H1 (cell line): ENCODE measurements at regions not wholly inside any gene's neighbourhood (a gene's known extent, or its start where the extent isn't known, plus 50 kb on each side); places are given as distances from the start of the nearest gene placed in this dataset.

Source experiments
- CTCF ChIA-PET: fragments of 300-600 bp; sonication (Branson Sonifier 250); formaldehyde crosslinking; loops from one replicate; lab custom pipeline; 2021; ENCODE audit not compliant: partially characterized antibody; lab: Charles Lee
- POLR2A ChIA-PET: fragments of 300-600 bp; sonication (Branson Sonifier 250); formaldehyde crosslinking; loops from one replicate; lab custom pipeline; 2021; ENCODE audit warnings: inconsistent platforms; ENCODE audit not compliant: partially characterized antibody; lab: Charles Lee
- DNase-seq, 2 experiments: peaks; one replicate each; pipeline versions ENCODE4 v3.0.0 to v3.0.0-alpha.2; 2010 to 2022; ENCODE audit warnings: low spot score in 2 of 2, low read depth in 1 of 2, mixed read lengths in 1 of 2
- FAIRE-seq: peaks from 2 replicates; lab custom pipeline; 2011; peaks lifted over from hg19 to GRCh38; lab: Jason Lieb, UNC
- H2AFZ ChIP-seq: 2 replicates; pipeline ENCODE4 v1.8.1; 2012; ENCODE audit warnings: low read length, inconsistent platforms
- H2AK5ac ChIP-seq: 2 replicates; pipeline ENCODE4 v1.6.1; 2013; ENCODE audit warnings: low read depth, low read length
- H2BK120ac ChIP-seq: replicated peaks from 2 replicates; pipeline ENCODE3; 2013; ENCODE audit warnings: low read depth, low read length, inconsistent platforms
- H2BK12ac ChIP-seq: 2 replicates; pipeline ENCODE4 v1.6.1; 2013; ENCODE audit warnings: low read depth, low read length
- H2BK15ac ChIP-seq: 2 replicates; pipeline ENCODE4 v1.6.1; 2013; ENCODE audit warnings: low read length
- H2BK20ac ChIP-seq: 2 replicates; pipeline ENCODE4 v1.6.1; 2013; ENCODE audit warnings: low read length
- H2BK5ac ChIP-seq: 2 replicates; pipeline ENCODE4 v1.6.1; 2013; ENCODE audit warnings: low read depth, low read length
- H3K14ac ChIP-seq: 2 replicates; pipeline ENCODE4 v1.6.1; 2013; ENCODE audit warnings: inconsistent platforms; ENCODE audit not compliant: insufficient read length
- H3K18ac ChIP-seq: 2 replicates; pipeline ENCODE4 v1.6.1; 2013; ENCODE audit warnings: low read length; ENCODE audit errors: extremely low read depth
- H3K23ac ChIP-seq: 2 replicates; pipeline ENCODE4 v1.6.1; 2013; ENCODE audit warnings: inconsistent platforms; ENCODE audit not compliant: insufficient read length
- H3K23me2 ChIP-seq: 2 replicates; pipeline ENCODE4 v1.6.1; 2013; ENCODE audit warnings: low read depth, low read length
- H3K27ac ChIP-seq: 2 replicates; pipeline ENCODE4 v1.6.1; 2011; ENCODE audit warnings: low read depth, low read length, inconsistent platforms
- H3K27me3 ChIP-seq, 4 experiments: replicated peaks in 1 of 4; 1 replicate in 1 of 4; 2 replicates in 3 of 4; pipeline versions ENCODE4 v1.6.1 to v1.8.1; 2011 to 2013; ENCODE audit warnings: low read length in 3 of 4, mild to moderate bottlenecking in 3 of 4, inconsistent platforms in 2 of 4, mixed read lengths in 2 of 4, moderate library complexity in 1 of 4; ENCODE audit not compliant: control insufficient read depth in 3 of 4, insufficient read depth in 3 of 4; ENCODE audit errors: extremely low read depth in 1 of 4
- H3K36me3 ChIP-seq, 4 experiments: 2 replicates each; pipeline versions ENCODE4 v1.6.1 to v1.8.1; 2011 to 2013; ENCODE audit warnings: mild to moderate bottlenecking in 4 of 4, low read length in 3 of 4, moderate library complexity in 2 of 4, control low read depth in 1 of 4, inconsistent platforms in 1 of 4; ENCODE audit not compliant: insufficient read depth in 4 of 4, control insufficient read depth in 2 of 4
- H3K4ac ChIP-seq: replicated peaks from 2 replicates; pipeline ENCODE3; 2013; ENCODE audit warnings: low read length, low read depth, mixed read lengths, inconsistent platforms; ENCODE audit not compliant: insufficient read length
- H3K4me1 ChIP-seq, 4 experiments: replicated peaks in 1 of 4; 1 replicate in 1 of 4; 2 replicates in 3 of 4; pipeline versions ENCODE4 v1.6.1 to v1.8.1; 2011 to 2013; ENCODE audit warnings: low read length in 3 of 4, inconsistent platforms in 2 of 4, mixed read lengths in 1 of 4; ENCODE audit not compliant: insufficient read depth in 4 of 4, control insufficient read depth in 3 of 4
- H3K4me2 ChIP-seq, 2 experiments: 2 replicates each; pipeline versions ENCODE4 v1.6.1 to v1.8.1; 2011 to 2013; ENCODE audit warnings: low read depth in 2 of 2, low read length in 2 of 2, control low read depth in 1 of 2, inconsistent platforms in 1 of 2, mild to moderate bottlenecking in 1 of 2; ENCODE audit not compliant: insufficient read depth in 1 of 2
- H3K4me3 ChIP-seq, 4 experiments: fragments of 200-600, 300-600 bp in 1 of 4; sonication (generic), shearing (Covaris generic), sonication (Bioruptor Twin) in 1 of 4; 2 replicates each; pipeline versions ENCODE4 v1.5.1 to v1.8.1; 2011 to 2016; ENCODE audit warnings: low read length in 4 of 4, low read depth in 3 of 4, control low read depth in 2 of 4, inconsistent platforms in 2 of 4, mild to moderate bottlenecking in 2 of 4, mixed read lengths in 1 of 4, moderate library complexity in 1 of 4; ENCODE audit not compliant: insufficient read depth in 2 of 4; ENCODE audit errors: extremely low read depth in 1 of 4
- H3K56ac ChIP-seq: replicated peaks from 2 replicates; pipeline ENCODE3; 2013; ENCODE audit warnings: low read depth, mild to moderate bottlenecking, mixed read lengths, low read length, inconsistent platforms; ENCODE audit not compliant: insufficient read length
- H3K79me1 ChIP-seq: 2 replicates; pipeline ENCODE4 v1.6.1; 2013; ENCODE audit warnings: low read depth, low read length, control low read depth
- H3K79me2 ChIP-seq, 2 experiments: 2 replicates each; pipeline versions ENCODE4 v1.6.1 to v1.8.1; 2012 to 2013; ENCODE audit warnings: low read length in 2 of 2, mild to moderate bottlenecking in 2 of 2, inconsistent platforms in 1 of 2; ENCODE audit not compliant: insufficient read depth in 2 of 2, control insufficient read depth in 1 of 2
- H3K9ac ChIP-seq, 4 experiments: replicated peaks in 1 of 4; 1 replicate in 1 of 4; 2 replicates in 3 of 4; pipeline versions ENCODE4 v1.6.1 to v1.8.1; 2011 to 2013; ENCODE audit warnings: low read depth in 3 of 4, low read length in 3 of 4, control low read depth in 2 of 4, mild to moderate bottlenecking in 2 of 4, moderate library complexity in 2 of 4, inconsistent platforms in 1 of 4; ENCODE audit errors: extremely low read depth in 1 of 4
- H3K9me3 ChIP-seq, 2 experiments: 2 replicates each; pipeline versions ENCODE4 v1.6.1 to v1.8.1; 2012 to 2013; ENCODE audit warnings: mild to moderate bottlenecking in 2 of 2, moderate library complexity in 2 of 2, control low read depth in 1 of 2, inconsistent platforms in 1 of 2, low read depth in 1 of 2, low read length in 1 of 2, mixed read lengths in 1 of 2; ENCODE audit not compliant: insufficient read depth in 2 of 2
- H4K20me1 ChIP-seq, 2 experiments: replicated peaks in 1 of 2; 2 replicates each; pipeline versions ENCODE3 to v1.8.1; 2011 to 2013; ENCODE audit warnings: inconsistent platforms in 2 of 2, low read length in 2 of 2, mild to moderate bottlenecking in 1 of 2; ENCODE audit not compliant: insufficient read depth in 2 of 2, control insufficient read depth in 1 of 2
- H4K5ac ChIP-seq: 2 replicates; pipeline ENCODE4 v1.6.1; 2013; ENCODE audit warnings: low read length, low read depth, mixed read lengths, inconsistent platforms; ENCODE audit not compliant: insufficient read length
- H4K8ac ChIP-seq: 2 replicates; pipeline ENCODE4 v1.8.0; 2013; ENCODE audit warnings: mild to moderate bottlenecking, moderate library complexity, low read length, inconsistent platforms; ENCODE audit not compliant: insufficient read depth; ENCODE audit errors: extremely low read depth
- H4K91ac ChIP-seq: replicated peaks from 2 replicates; pipeline ENCODE3; 2013; ENCODE audit warnings: low read length, mixed read lengths, inconsistent platforms; ENCODE audit not compliant: insufficient read length
- CBX5 ChIP-seq: fragments of 300-800, 300-1000 bp; sonication (generic); IDR thresholded peaks from 2 replicates; pipeline ENCODE4 v1.7.1; 2016; ENCODE audit warnings: antibody characterized with exemption, low read length, low read depth
- CEBPB ChIP-seq: IDR thresholded peaks from 2 replicates; pipeline ENCODE4 v1.6.1; 2012; ENCODE audit warnings: low read depth, low read length
- CHD2 ChIP-seq: IDR thresholded peaks from 2 replicates; pipeline ENCODE4 v1.6.1; 2012; ENCODE audit warnings: low read length, improper control_type of control experiment
- CREB1 ChIP-seq: IDR thresholded peaks from 2 replicates; pipeline ENCODE4 v1.6.1; 2012; ENCODE audit warnings: inconsistent platforms
- EGR1 ChIP-seq: IDR thresholded peaks from 2 replicates; pipeline ENCODE4 v1.6.1; 2011; ENCODE audit warnings: low read depth, low read length, borderline replicate concordance
- FOSL1 ChIP-seq: IDR thresholded peaks from 2 replicates; pipeline ENCODE4 v1.6.1; 2011; ENCODE audit warnings: mild to moderate bottlenecking, low read depth, low read length, moderate library complexity; ENCODE audit not compliant: insufficient read depth
- HDAC2 ChIP-seq, 2 experiments: fragments of 300-600 bp in 1 of 2; sonication (generic) in 1 of 2; IDR thresholded peaks; 2 replicates each; pipeline ENCODE4 v1.6.1; 2011 to 2012; ENCODE audit warnings: low read depth in 2 of 2, low read length in 2 of 2, mild to moderate bottlenecking in 2 of 2, moderate library complexity in 2 of 2, borderline replicate concordance in 1 of 2, inconsistent platforms in 1 of 2
- JUN ChIP-seq: IDR thresholded peaks from 2 replicates; pipeline ENCODE4 v1.6.1; 2011; ENCODE audit warnings: low read depth, mild to moderate bottlenecking, improper control_type of control experiment, low read length
- KDM5A ChIP-seq: fragments of 200-600 bp; IDR thresholded peaks from 2 replicates; pipeline ENCODE4 v1.7.1; 2012; ENCODE audit warnings: mild to moderate bottlenecking, low read length, inconsistent platforms, mixed read lengths
- RNF2 ChIP-seq: fragments of 200-900, 300-1000 bp; sonication (generic); IDR thresholded peaks from 2 replicates; pipeline ENCODE4 v1.7.1; 2016; ENCODE audit warnings: borderline replicate concordance, low read depth, mild to moderate bottlenecking, antibody characterized with exemption, low read length; ENCODE audit not compliant: poor library complexity, severe bottlenecking; ENCODE audit errors: missing control alignments
- RXRA ChIP-seq: IDR thresholded peaks from 2 replicates; pipeline ENCODE4 v1.6.1; 2011; ENCODE audit warnings: low read depth, mild to moderate bottlenecking, low read length, moderate library complexity; ENCODE audit not compliant: insufficient read depth
- SIN3A ChIP-seq, 2 experiments: IDR thresholded peaks in 1 of 2; conservative IDR thresholded peaks in 1 of 2; 2 replicates each; pipeline ENCODE4 v1.6.1; 2011 to 2012; ENCODE audit warnings: low read length in 2 of 2, improper control_type of control experiment in 1 of 2, low read depth in 1 of 2, mild to moderate bottlenecking in 1 of 2
- SP2 ChIP-seq: IDR thresholded peaks from 2 replicates; pipeline ENCODE4 v1.6.1; 2012; ENCODE audit warnings: mild to moderate bottlenecking, low read length, inconsistent platforms
- TAF7 ChIP-seq: optimal IDR thresholded peaks from 2 replicates; pipeline ENCODE3; 2011; ENCODE audit warnings: low read depth, mild to moderate bottlenecking, inconsistent platforms, low read length, moderate library complexity, borderline replicate concordance
- TF ChIP-seq, protein P1 (sequence below): IDR thresholded peaks from 2 replicates; pipeline ENCODE4 v1.6.1; 2011; ENCODE audit warnings: low read depth, mild to moderate bottlenecking, low read length; ENCODE audit not compliant: insufficient read depth

DNA sequence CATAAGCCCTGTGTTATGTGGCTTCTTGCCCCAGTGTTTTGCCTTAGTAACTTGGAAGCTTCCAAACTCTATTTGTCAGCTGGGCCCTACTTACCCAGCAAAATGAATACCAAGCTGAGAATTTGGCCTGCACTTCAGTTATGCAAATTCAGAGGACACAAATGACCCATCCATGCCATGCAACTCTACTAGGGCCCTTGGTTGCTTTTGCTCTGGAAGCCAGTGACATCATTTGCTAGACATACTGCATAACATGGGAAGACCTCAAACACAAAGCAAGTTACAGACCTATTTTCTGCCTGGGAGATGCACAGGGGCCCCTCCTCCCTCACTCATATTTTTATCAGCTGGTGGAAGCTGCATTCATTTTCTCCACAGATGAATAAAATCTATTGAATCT, 90.2 kb upstream of the PPM1H start:
- ChIA-PET CTCF (interaction anchor here (0.9 to 2.0 kb wide), 6 partner anchors 12 to 212 kb away, joined by 3 to 8 read pairs (median 3); partner anchors contain the start of gene PPM1H), POLR2A (interaction anchor here (0.7 kb wide), 1 partner anchor 30 kb away, joined by 3 read pairs; no protein-coding TSS in a partner anchor)
- Histone ChIP-seq H4K5ac (no peak overlapping the region), H3K27ac (no peak overlapping the region), H3K56ac (no peak overlapping the region), H2BK120ac (no peak overlapping the region), H4K8ac (no peak overlapping the region), H3K18ac (no peak overlapping the region), H2BK5ac (no peak overlapping the region), H3K4me1 (peaks cover 2 to 16% (median 12%) of the 10 kb centered on the region in 4 experiments; a peak in 6 of 7 replicates), H3K9me3 (no peaks in the 10 kb centered on the region), H3K14ac (no peak overlapping the region), H3K23me2 (no peaks in the 10 kb centered on the region), H2AK5ac (no peak overlapping the region), H3K27me3 (no peaks in the 10 kb centered on the region), H3K79me2 (no peaks in the 10 kb centered on the region)
- no peak for TF ChIP-seq SP2
- TF ChIP-seq RNF2 = no peak
- no peak for TF ChIP-seq TAF7
- TF ChIP-seq KDM5A = no peak
- TF ChIP-seq RXRA = no peak
- TF ChIP-seq HDAC2 (IDR thresholded peaks at IDR 0.05; ENCODE audit: borderline replicate concordance in 1 of 2, low read depth in 2 of 2, low read length in 2 of 2) = no peak
- TF ChIP-seq EGR1 = no peak
- no peak for TF ChIP-seq SIN3A (conservative IDR thresholded peaks at IDR 0.05 in 1 of 2, IDR thresholded peaks at IDR 0.05 in 1 of 2; ENCODE audit: low read depth in 1 of 2, low read length in 2 of 2)
- TF ChIP-seq, protein P1, sequence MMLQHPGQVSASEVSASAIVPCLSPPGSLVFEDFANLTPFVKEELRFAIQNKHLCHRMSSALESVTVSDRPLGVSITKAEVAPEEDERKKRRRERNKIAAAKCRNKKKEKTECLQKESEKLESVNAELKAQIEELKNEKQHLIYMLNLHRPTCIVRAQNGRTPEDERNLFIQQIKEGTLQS = no peak
- TF ChIP-seq CHD2 = no peak
- no peak for TF ChIP-seq CBX5
- no peak for TF ChIP-seq JUN
- TF ChIP-seq CREB1 = no peak
- TF ChIP-seq FOSL1 = no peak
- TF ChIP-seq CEBPB = no peak
- TF ChIP-seq, all 59 proteins: peak for 0
- Histone ChIP-seq H2BK12ac (no peak overlapping the region), H3K4ac (no peak overlapping the region), H3K36me3 (no peaks in the 10 kb centered on the region), H3K9ac (no peak overlapping the region), H2AFZ (no peak overlapping the region), H2BK15ac (no peak overlapping the region), H2BK20ac (no peak overlapping the region), H4K20me1 (no peaks in the 10 kb centered on the region), H3K4me3 (no peak overlapping the region), H3K23ac (no peak overlapping the region), H3K79me1 (no peaks in the 10 kb centered on the region), H3K4me2 (no peak overlapping the region; a peak in 1 of 4 replicates), H4K91ac (no peak overlapping the region)
- FAIRE-seq = no peak
- no peak for DNase-seq
